CD4-positive, CD25-positive, alpha-beta regulatory T cell (primary cell): ENCODE measurements at regions not wholly inside any gene's neighbourhood (a gene's known extent, or its start where the extent isn't known, plus 50 kb on each side); places are given as distances from the start of the nearest gene placed in this dataset.

Experiments used
- ATAC-seq, 2 donors: fragments of 150-1000 bp; cut with Tn5 transposase; one replicate each; pipeline ENCODE4 v1.10.0; 2021; ENCODE audit warnings: low read depth in 2 of 2, moderate number of reproducible peaks in 2 of 2, moderate library complexity in 1 of 2
- DNase-seq, 3 donors: peaks; one replicate each; pipeline versions ENCODE4 v3.0.0 to v3.0.0-alpha.2; 2012 to 2022; ENCODE audit warnings: mixed read lengths in 1 of 3
- H3K27ac ChIP-seq: one replicate; pipeline ENCODE4 v1.7.0; 2013; ENCODE audit warnings: mild to moderate bottlenecking, low read length; ENCODE audit not compliant: insufficient read depth, poor library complexity, severe bottlenecking
- H3K27me3 ChIP-seq: one replicate; pipeline ENCODE4 v1.7.0; 2013; ENCODE audit warnings: low read length; ENCODE audit not compliant: control insufficient read depth, insufficient read depth
- H3K36me3 ChIP-seq: one replicate; pipeline ENCODE4 v1.7.0; 2013; ENCODE audit warnings: mild to moderate bottlenecking, low read length, moderate library complexity; ENCODE audit not compliant: control insufficient read depth, insufficient read depth
- H3K4me1 ChIP-seq: 2 replicates; pipeline ENCODE4 v1.7.0; 2013; ENCODE audit warnings: mild to moderate bottlenecking, low read length; ENCODE audit not compliant: insufficient read depth, control insufficient read depth, poor library complexity, severe bottlenecking
- H3K4me3 ChIP-seq: one replicate; pipeline ENCODE4 v1.7.0; 2013; ENCODE audit warnings: low read depth, mild to moderate bottlenecking, low read length, moderate library complexity
- H3K9me3 ChIP-seq, 2 experiments: 1 replicate in 1 of 2; 2 replicates in 1 of 2; pipeline ENCODE4 v1.7.0; 2013; ENCODE audit warnings: low read length in 2 of 2, mild to moderate bottlenecking in 1 of 2, moderate library complexity in 1 of 2; ENCODE audit not compliant: control insufficient read depth in 2 of 2
- H3K27ac Mint-ChIP-seq, 3 donors: one replicate each; pipeline ENCODE4 v1.8.0; 2020 to 2022; ENCODE audit warnings: mild to moderate bottlenecking in 3 of 3, mixed read lengths in 3 of 3, moderate library complexity in 2 of 3
- H3K27me3 Mint-ChIP-seq: one replicate; pipeline ENCODE4 v1.8.0; 2022; ENCODE audit warnings: mild to moderate bottlenecking, mixed read lengths
- H3K36me3 Mint-ChIP-seq: one replicate; pipeline ENCODE4 v1.8.0; 2020; ENCODE audit warnings: mixed read lengths
- H3K4me1 Mint-ChIP-seq, 4 donors: one replicate each; pipeline ENCODE4 v1.8.0; 2020 to 2022; ENCODE audit warnings: mixed read lengths in 4 of 4, mild to moderate bottlenecking in 1 of 4
- H3K4me3 Mint-ChIP-seq, 4 donors: one replicate each; pipeline ENCODE4 v1.8.0; 2020 to 2022; ENCODE audit warnings: mild to moderate bottlenecking in 4 of 4, mixed read lengths in 4 of 4, moderate library complexity in 3 of 4
- H3K9me3 Mint-ChIP-seq, 7 donors: one replicate each; pipeline ENCODE4 v1.8.0; 2020 to 2022; ENCODE audit warnings: mixed read lengths in 7 of 7, mild to moderate bottlenecking in 3 of 7, moderate library complexity in 2 of 7

DNA sequence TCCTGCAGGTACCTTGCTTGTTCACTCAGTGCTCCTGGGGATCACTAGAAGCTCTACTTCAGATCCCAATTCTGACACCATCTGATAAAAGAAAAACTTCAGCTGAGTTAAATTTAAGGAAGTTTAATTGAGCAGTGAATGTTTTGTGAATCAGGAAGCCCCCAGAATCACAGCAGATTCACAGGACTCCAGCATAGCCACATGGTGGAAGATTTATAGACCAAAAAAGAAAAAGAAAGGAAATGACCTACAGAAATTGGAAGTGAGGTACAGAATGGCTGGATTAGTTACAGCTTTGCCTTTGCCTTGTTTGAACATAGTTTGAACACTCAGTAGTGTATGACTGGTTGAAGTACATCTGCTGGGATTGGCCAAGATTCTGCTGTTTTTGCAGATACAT lies 182.7 kb upstream of the SCN7A start:
- Histone ChIP-seq H3K4me1 (no peaks in the 10 kb centered on the region), H3K27ac (no peak overlapping the region), H3K36me3 (no peaks in the 10 kb centered on the region), H3K27me3 (no peaks in the 10 kb centered on the region), H3K4me3 (no peak overlapping the region), H3K9me3 (no peaks in the 10 kb centered on the region)
- ATAC-seq = no peak
- Mint-ChIP-seq H3K36me3 (no peaks in the 10 kb centered on the region), H3K4me1 (no peaks in the 10 kb centered on the region), H3K4me3 (no peak overlapping the region), H3K9me3 (peaks cover 0 to 8% (median 0%) of the 10 kb centered on the region in 7 donors), H3K27ac (no peak overlapping the region), H3K27me3 (no peaks in the 10 kb centered on the region)
- no peak for DNase-seq

DNA sequence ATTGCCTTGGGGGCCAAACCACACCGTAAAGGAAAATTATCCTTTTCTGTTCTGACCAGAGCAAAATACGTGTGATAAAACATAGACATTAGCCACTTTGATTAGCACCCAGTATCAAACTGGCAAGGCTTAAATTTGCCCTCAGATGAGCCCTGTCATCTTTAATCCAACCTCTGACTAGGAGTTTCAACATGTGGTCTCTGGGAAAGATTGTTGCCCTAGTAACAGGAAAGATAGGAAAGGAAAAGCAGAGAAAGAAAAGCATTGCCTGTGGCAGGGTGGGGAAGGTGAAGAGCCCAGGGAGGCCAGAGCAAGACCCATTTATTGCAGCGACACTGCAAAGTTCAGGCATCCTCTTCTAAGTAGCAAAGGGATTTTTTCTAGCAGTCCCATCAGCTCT lies 181.5 kb upstream of the SCN7A start:
- Histone ChIP-seq H3K27me3 (no peaks in the 10 kb centered on the region), H3K9me3 (no peaks in the 10 kb centered on the region), H3K27ac (no peak overlapping the region), H3K36me3 (no peaks in the 10 kb centered on the region), H3K4me3 (no peak overlapping the region), H3K4me1 (no peaks in the 10 kb centered on the region)
- ATAC-seq = no peak
- Mint-ChIP-seq H3K27me3 (no peaks in the 10 kb centered on the region), H3K9me3 (peaks cover 0 to 8% (median 0%) of the 10 kb centered on the region in 7 donors), H3K36me3 (no peaks in the 10 kb centered on the region), H3K4me3 (no peak overlapping the region), H3K27ac (no peak overlapping the region), H3K4me1 (no peaks in the 10 kb centered on the region)
- no peak for DNase-seq

GRCh38 chr2:166673986-166674385 lies 179.9 kb upstream of the SCN7A start:
- no peak for ATAC-seq
- Mint-ChIP-seq H3K27me3 (no peaks in the 10 kb centered on the region), H3K4me3 (no peak overlapping the region), H3K36me3 (no peaks in the 10 kb centered on the region), H3K27ac (no peak overlapping the region), H3K4me1 (no peaks in the 10 kb centered on the region), H3K9me3 (peaks cover 0 to 5% (median 2%) of the 10 kb centered on the region in 7 donors)
- Histone ChIP-seq H3K27ac (no peak overlapping the region), H3K27me3 (no peaks in the 10 kb centered on the region), H3K4me1 (no peaks in the 10 kb centered on the region), H3K9me3 (no peaks in the 10 kb centered on the region), H3K4me3 (no peak overlapping the region), H3K36me3 (no peaks in the 10 kb centered on the region)
- no peak for DNase-seq

GRCh38 chr2:166671801-166672200 lies 177.8 kb upstream of the SCN7A start:
- DNase-seq (no peak), ATAC-seq (no peak)
- Histone ChIP-seq H3K4me3 (no peak overlapping the region), H3K9me3 (no peaks in the 10 kb centered on the region), H3K36me3 (no peaks in the 10 kb centered on the region), H3K27ac (no peak overlapping the region), H3K27me3 (no peaks in the 10 kb centered on the region), H3K4me1 (no peaks in the 10 kb centered on the region)
- no peaks in the 10 kb centered on the region for H3K4me1 Mint-ChIP-seq
- no peaks in the 10 kb centered on the region for H3K36me3 Mint-ChIP-seq
- no peaks in the 10 kb centered on the region for H3K27me3 Mint-ChIP-seq
- H3K9me3 Mint-ChIP-seq = peaks cover 0 to 9% (median 0%) of the 10 kb centered on the region in 7 donors
- no peak overlapping the region for H3K4me3 Mint-ChIP-seq
- H3K27ac Mint-ChIP-seq = no peak overlapping the region

- H3K4me3 Mint-ChIP-seq = no peak overlapping the region
- H3K27ac Mint-ChIP-seq = no peak overlapping the region
- H3K4me3 ChIP-seq = no peak overlapping the region
- H3K27ac ChIP-seq = no peak overlapping the region
- H3K27me3 Mint-ChIP-seq = no peaks in the 10 kb centered on the region
- DNase-seq (no peak), ATAC-seq (no peak)
- peaks cover 0 to 9% (median under 1%) of the 10 kb centered on the region in 7 donors for H3K9me3 Mint-ChIP-seq
- H3K9me3 ChIP-seq = no peaks in the 10 kb centered on the region
- H3K4me1 ChIP-seq = no peaks in the 10 kb centered on the region
- H3K27me3 ChIP-seq = no peaks in the 10 kb centered on the region
- no peaks in the 10 kb centered on the region for H3K36me3 Mint-ChIP-seq
- H3K4me1 Mint-ChIP-seq = no peaks in the 10 kb centered on the region
- no peaks in the 10 kb centered on the region for H3K36me3 ChIP-seq
Measured at GRCh38 chr2:166671235-166671634, 177.2 kb upstream of the SCN7A start.

DNA sequence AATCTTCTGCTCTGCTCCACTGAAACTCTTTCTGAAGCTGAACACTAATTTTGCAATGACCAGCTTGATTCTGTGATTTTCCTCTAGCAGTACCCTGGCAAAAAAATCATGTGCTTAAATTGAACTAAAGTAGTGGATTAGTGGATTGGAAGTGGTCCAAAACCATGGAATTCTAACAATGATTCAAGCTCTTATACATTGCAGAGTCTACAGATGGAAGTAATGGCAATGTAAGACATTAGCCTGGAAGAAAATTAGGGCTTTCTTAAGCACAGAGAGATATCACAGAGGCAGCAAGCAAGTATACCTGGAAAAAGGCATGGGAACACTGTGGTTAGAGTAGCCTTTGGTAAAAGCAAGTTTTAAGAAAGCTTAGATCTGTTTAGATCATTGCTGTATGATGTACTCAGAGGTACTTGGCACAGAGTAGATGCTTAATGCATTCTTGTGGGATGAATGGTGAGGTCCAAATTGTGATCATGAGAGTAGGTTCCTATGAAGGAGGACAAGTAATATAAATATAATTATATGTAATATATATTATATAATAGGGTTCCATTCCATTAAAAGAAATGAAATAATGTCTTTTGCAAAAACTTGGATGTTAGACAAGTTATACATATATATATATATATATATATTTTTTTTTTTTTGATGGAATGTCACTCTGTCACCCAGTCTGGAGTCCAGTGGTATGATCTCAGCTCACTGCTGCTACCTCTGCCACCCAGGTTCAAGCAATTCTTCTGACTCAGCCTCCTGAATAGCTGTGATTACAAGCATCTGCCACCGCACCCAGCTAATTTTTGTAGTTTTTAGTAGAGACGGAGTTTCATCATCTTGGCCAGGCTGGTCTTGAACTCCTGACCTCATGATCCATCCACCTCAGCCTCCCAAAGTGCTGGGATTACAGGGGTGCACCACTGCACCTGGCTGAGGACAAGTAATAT lies 172.2 kb upstream of the SCN7A start:
- ATAC-seq = no peak
- H3K4me3 Mint-ChIP-seq = no peak overlapping the region

DNA sequence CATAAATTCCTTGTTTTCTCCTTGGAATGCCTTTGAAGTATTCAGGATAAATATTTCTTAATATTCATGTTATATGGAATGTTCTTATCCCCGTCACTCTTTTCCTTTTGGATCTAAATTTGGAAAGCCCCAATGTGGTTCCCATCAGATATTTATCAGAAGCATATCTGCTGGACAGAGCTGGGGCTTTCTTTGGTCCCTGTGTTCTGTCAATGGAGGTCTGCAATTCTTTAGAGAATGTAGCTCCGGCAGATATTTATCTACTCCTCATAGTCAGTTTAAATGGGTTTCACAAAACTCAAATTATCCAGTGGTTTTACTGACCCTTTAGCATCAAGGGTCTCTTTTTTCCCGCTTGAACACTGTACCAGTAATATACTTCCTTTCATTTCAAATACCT lies 167.8 kb upstream of the SCN7A start:
- Mint-ChIP-seq H3K27ac (no peak overlapping the region), H3K36me3 (no peaks in the 10 kb centered on the region), H3K27me3 (no peaks in the 10 kb centered on the region), H3K9me3 (peaks cover 0 to 5% (median 5%) of the 10 kb centered on the region in 7 donors), H3K4me1 (no peaks in the 10 kb centered on the region), H3K4me3 (no peak overlapping the region)
- no peaks in the 10 kb centered on the region for H3K27me3 ChIP-seq
- no peaks in the 10 kb centered on the region for H3K4me1 ChIP-seq
- H3K4me3 ChIP-seq = no peak overlapping the region
- no peak for ATAC-seq
- H3K36me3 ChIP-seq = no peaks in the 10 kb centered on the region
- no peak overlapping the region for H3K27ac ChIP-seq
- DNase-seq = no peak
- H3K9me3 ChIP-seq = no peaks in the 10 kb centered on the region

More for the DNA sequence above, 172.2 kb upstream of the SCN7A start:
- no peak for DNase-seq
- H3K9me3 ChIP-seq = no peaks in the 10 kb centered on the region
- Mint-ChIP-seq H3K9me3 (peaks cover 0 to 9% (median 3%) of the 10 kb centered on the region in 7 donors), H3K27ac (no peak overlapping the region), H3K4me1 (no peaks in the 10 kb centered on the region), H3K27me3 (no peaks in the 10 kb centered on the region), H3K36me3 (no peaks in the 10 kb centered on the region)
- H3K36me3 ChIP-seq = no peaks in the 10 kb centered on the region
- H3K4me1 ChIP-seq = no peaks in the 10 kb centered on the region
- H3K27me3 ChIP-seq = no peaks in the 10 kb centered on the region
- no peak overlapping the region for H3K27ac ChIP-seq
- no peak overlapping the region for H3K4me3 ChIP-seq

DNA sequence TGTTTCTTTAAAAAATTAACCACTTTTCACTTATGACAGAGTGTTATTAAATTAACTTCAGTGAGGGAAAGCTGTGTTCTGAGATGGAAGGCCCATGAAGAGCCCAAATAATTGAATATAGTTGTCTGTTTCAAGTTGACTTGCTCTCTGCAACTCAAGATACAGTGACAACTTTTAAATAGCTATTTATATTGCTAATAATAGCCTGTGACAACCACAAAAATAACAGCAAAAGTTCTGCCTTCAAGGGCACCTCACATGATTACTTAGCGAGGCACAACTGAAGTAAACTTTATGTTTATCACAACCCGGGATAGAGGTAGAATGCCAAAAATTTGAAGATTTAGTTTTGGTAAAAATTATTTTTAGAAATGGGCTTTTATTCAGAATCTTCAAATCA lies 167.3 kb upstream of the SCN7A start:
- Mint-ChIP-seq H3K9me3 (peaks cover 0 to 5% (median 5%) of the 10 kb centered on the region in 7 donors), H3K4me3 (no peak overlapping the region), H3K4me1 (no peaks in the 10 kb centered on the region), H3K36me3 (no peaks in the 10 kb centered on the region), H3K27me3 (no peaks in the 10 kb centered on the region), H3K27ac (no peak overlapping the region)
- Histone ChIP-seq H3K9me3 (no peaks in the 10 kb centered on the region), H3K36me3 (no peaks in the 10 kb centered on the region), H3K4me3 (no peak overlapping the region), H3K4me1 (no peaks in the 10 kb centered on the region), H3K27me3 (no peaks in the 10 kb centered on the region), H3K27ac (no peak overlapping the region)
- no peak for DNase-seq
- no peak for ATAC-seq
